ENCODE measurements at regions not wholly inside any gene's neighbourhood (a gene's known extent, or its start where the extent isn't known, plus 50 kb on each side); places are given as distances from the start of the nearest gene placed in this dataset.

GRCh38 chr13:57568865-57569264 lies 62.7 kb upstream of the PCDH17 start:
- in situ Hi-C loops (cut with HindIII; ENCODE audit: low sequenced_read_pairs): no loop called here
- TF ChIP-seq CTCF (IDR thresholded peaks at IDR 0.05; ENCODE audit: low read depth, low read length, missing control alignments): no peak
- DNase-seq (ENCODE audit: low read depth): no peak
- H3K4me3 ChIP-seq (ENCODE audit: low read depth, low read length): no peak overlapping the region

- TF ChIP-seq CTCF (IDR thresholded peaks at IDR 0.05; ENCODE audit: low read depth, low read length, missing control alignments): no peak
- in situ Hi-C loops (cut with HindIII; ENCODE audit: low sequenced_read_pairs): no loop called here
Observed at GRCh38 chr13:57569986-57570385, 61.6 kb upstream of the PCDH17 start.

More at GRCh38 chr13:57569986-57570385, 61.6 kb upstream of the PCDH17 start:
- peak; percentile 47 for DNase-seq (ENCODE audit: low read depth)
- no peak overlapping the region for H3K4me3 ChIP-seq (ENCODE audit: low read depth, low read length)
